Stomach (tissue), 8 donors: ENCODE measurements at regions not wholly inside any gene's neighbourhood (a gene's known extent, or its start where the extent isn't known, plus 50 kb on each side); places are given as distances from the start of the nearest gene placed in this dataset.
"Not testable (repeated sequence)": the region's sequence is repeated elsewhere in the genome, so short reads cannot be mapped to it uniquely, and the experiment has no call there.

Source experiments
- DNase-seq, 2 donors: peaks; one replicate each; pipeline versions ENCODE4 v3.0.0 to v3.0.0-alpha.2; 2013 to 2019
- H3K27ac ChIP-seq, 5 donors: fragments of 200-600 bp in 4 of 5; sonication (generic) in 4 of 5; one replicate each; pipeline ENCODE4 v1.5.1; 2013 to 2019; ENCODE audit warnings: mild to moderate bottlenecking in 1 of 5, moderate library complexity in 1 of 5
- H3K27me3 ChIP-seq, 3 donors: fragments of 200-600 bp; sonication (generic); one replicate each; pipeline ENCODE4 v1.5.1; 2017 to 2019; ENCODE audit warnings: mixed run types in 1 of 3
- H3K36me3 ChIP-seq, 4 donors: fragments of 200-600 bp; sonication (generic); 1 replicate in 3 of 4; 2 replicates in 1 of 4; pipeline ENCODE4 v1.5.1; 2016 to 2019
- H3K4me1 ChIP-seq, 4 donors: fragments of 200-600 bp; sonication (generic); one replicate each; pipeline ENCODE4 v1.5.1; 2016 to 2019
- H3K4me3 ChIP-seq, 4 donors: fragments of 200-600 bp; sonication (generic) in 3 of 4; one replicate each; pipeline ENCODE4 v1.5.1; 2016 to 2019; ENCODE audit warnings: mild to moderate bottlenecking in 1 of 4
- H3K9me3 ChIP-seq, 4 donors: fragments of 200-600 bp; sonication (generic); one replicate each; pipeline ENCODE4 v1.5.1; 2016 to 2019
- CTCF ChIP-seq, 7 experiments: fragments of 450-650 bp in 4 of 7; fragments of 200-600 bp in 3 of 7; sonication (generic) in 3 of 7; IDR thresholded peaks; one replicate each; pipeline ENCODE4 v1.5.1; 2016 to 2019; ENCODE audit warnings: antibody characterized with exemption in 7 of 7, control low read depth in 2 of 7, mild to moderate bottlenecking in 1 of 7
- EP300 ChIP-seq: sonication (generic); formaldehyde crosslinking; IDR thresholded peaks from one replicate; pipeline ENCODE4 v1.6.1; 2017; ENCODE audit warnings: antibody characterized with exemption
- POLR2A ChIP-seq, 4 donors: fragments of 450-650 bp; IDR thresholded peaks; one replicate each; pipeline ENCODE4 v1.6.1; 2016; ENCODE audit warnings: antibody characterized with exemption in 4 of 4, control low read depth in 2 of 4, mild to moderate bottlenecking in 1 of 4, moderate library complexity in 1 of 4
- POLR2AphosphoS5 ChIP-seq, 3 donors: sonication (generic); formaldehyde crosslinking; IDR thresholded peaks; one replicate each; pipeline ENCODE4 v1.6.1; 2016; ENCODE audit warnings: antibody characterized with exemption in 3 of 3
- WGBS, 5 donors: extraction: QIAGEN DNeasy Blood & Tissue Kit in 3 of 5; methylation state at CpG; one replicate each; pipeline versions ENCODE4 v1.1.5 to v1.1.7; 2013 to 2018; 5-methylcytosine and 5-hydroxymethylcytosine counted together
- intact Hi-C: fragments of 100-400 bp; cut with DNase I; formaldehyde crosslinking; loops from one replicate; pipeline ENCODE4 v1.15.1; 2023; ENCODE audit warnings: low total_unique reads
- donor health status: healthy with polysubstance abuse.
- donor health status: Bipolar disorder and iron deficiency.
- donor health status: healthy.

GRCh38 chrX:63581906-63582305 is 203.1 kb downstream of the ARHGEF9 start:
- DNase-seq, result no peak
- Histone ChIP-seq H3K4me3 (no peak overlapping the region), H3K27ac (no peak overlapping the region), H3K36me3 (no peaks in the 10 kb centered on the region), H3K9me3 (no peaks in the 10 kb centered on the region), H3K4me1 (no peaks in the 10 kb centered on the region), H3K27me3 (no peaks in the 10 kb centered on the region)
- TF ChIP-seq CTCF (IDR thresholded peaks at IDR 0.05) (no peak), POLR2A (IDR thresholded peaks at IDR 0.05) (no peak), POLR2AphosphoS5 (IDR thresholded peaks at IDR 0.05) (no peak), EP300 (no peak)
- WGBS, 5 donors, result 29 to 65% (median 39%) methylated on average over 1 of the region's 1 CpG
- intact Hi-C loops, result no loop called here

- intact Hi-C loops, result no loop called here
These were observed 203.6 kb downstream of the ARHGEF9 start for GRCh38 chrX:63581398-63581797.

GRCh38 chrX:63576533-63576932 is 208.5 kb downstream of the ARHGEF9 start:
- Histone ChIP-seq H3K4me3 (no peak overlapping the region), H3K4me1 (no peaks in the 10 kb centered on the region), H3K9me3 (no peaks in the 10 kb centered on the region), H3K36me3 (no peaks in the 10 kb centered on the region), H3K27ac (no peak overlapping the region), H3K27me3 (no peaks in the 10 kb centered on the region)
- intact Hi-C loops, result no loop called here
- no peak for TF ChIP-seq POLR2A (IDR thresholded peaks at IDR 0.05)
- TF ChIP-seq EP300, result no peak
- TF ChIP-seq CTCF (IDR thresholded peaks at IDR 0.05), result no peak
- no peak for TF ChIP-seq POLR2AphosphoS5 (IDR thresholded peaks at IDR 0.05)
- no peak for DNase-seq
- 69 to 92% (median 75%) methylated on average over 1 of the region's 1 CpG for WGBS, 5 donors

More at GRCh38 chrX:63581398-63581797, 203.6 kb downstream of the ARHGEF9 start:
- Histone ChIP-seq H3K4me3 (no peak overlapping the region), H3K4me1 (no peaks in the 10 kb centered on the region), H3K27ac (no peak overlapping the region), H3K36me3 (no peaks in the 10 kb centered on the region), H3K9me3 (no peaks in the 10 kb centered on the region), H3K27me3 (no peaks in the 10 kb centered on the region)
- TF ChIP-seq CTCF (IDR thresholded peaks at IDR 0.05) (no peak), POLR2A (IDR thresholded peaks at IDR 0.05) (no peak), POLR2AphosphoS5 (IDR thresholded peaks at IDR 0.05) (no peak), EP300 (no peak)
- no peak for DNase-seq
- 50 to 72% (median 58%) methylated on average over 5 of the region's 5 CpGs for WGBS, 5 donors

- H3K36me3 ChIP-seq, H3K9me3 ChIP-seq, H3K4me3 ChIP-seq, H3K27ac ChIP-seq, DNase-seq, H3K4me1 ChIP-seq, intact Hi-C loops, H3K27me3 ChIP-seq: not testable (repeated sequence)
- WGBS, 5 donors, result 78 to 96% (median 86%) methylated on average over 2 to 3 of the region's 3 CpGs
These were observed 209.3 kb downstream of the ARHGEF9 start for GRCh38 chrX:63575700-63576099.

- TF ChIP-seq CTCF (IDR thresholded peaks at IDR 0.05), result no peak
- TF ChIP-seq EP300, result no peak
- TF ChIP-seq POLR2AphosphoS5 (IDR thresholded peaks at IDR 0.05), result no peak
- no peak for TF ChIP-seq POLR2A (IDR thresholded peaks at IDR 0.05)
- intact Hi-C loops, result no loop called here
- DNase-seq, result no peak
These were observed 215.7 kb upstream of the SPIN4 start for GRCh38 chrX:63566856-63567255.

More at GRCh38 chrX:63566856-63567255, 215.7 kb upstream of the SPIN4 start:
- Histone ChIP-seq H3K4me3 (no peak overlapping the region), H3K36me3 (no peaks in the 10 kb centered on the region), H3K9me3 (peaks cover 0 to 14% (median 3%) of the 10 kb centered on the region in 4 donors), H3K27me3 (no peaks in the 10 kb centered on the region), H3K4me1 (peaks cover 0 to 6% (median 0%) of the 10 kb centered on the region in 4 donors), H3K27ac (no peak overlapping the region)
